NCI-H446 (cell line): ENCODE measurements at regions not wholly inside any gene's neighbourhood (a gene's known extent, or its start where the extent isn't known, plus 50 kb on each side); places are given as distances from the start of the nearest gene placed in this dataset.

Experiments used
- DNase-seq, 2 experiments: peaks; one replicate each; lab custom pipeline; 2025; lab: John Stamatoyannopoulos, UW

DNA sequence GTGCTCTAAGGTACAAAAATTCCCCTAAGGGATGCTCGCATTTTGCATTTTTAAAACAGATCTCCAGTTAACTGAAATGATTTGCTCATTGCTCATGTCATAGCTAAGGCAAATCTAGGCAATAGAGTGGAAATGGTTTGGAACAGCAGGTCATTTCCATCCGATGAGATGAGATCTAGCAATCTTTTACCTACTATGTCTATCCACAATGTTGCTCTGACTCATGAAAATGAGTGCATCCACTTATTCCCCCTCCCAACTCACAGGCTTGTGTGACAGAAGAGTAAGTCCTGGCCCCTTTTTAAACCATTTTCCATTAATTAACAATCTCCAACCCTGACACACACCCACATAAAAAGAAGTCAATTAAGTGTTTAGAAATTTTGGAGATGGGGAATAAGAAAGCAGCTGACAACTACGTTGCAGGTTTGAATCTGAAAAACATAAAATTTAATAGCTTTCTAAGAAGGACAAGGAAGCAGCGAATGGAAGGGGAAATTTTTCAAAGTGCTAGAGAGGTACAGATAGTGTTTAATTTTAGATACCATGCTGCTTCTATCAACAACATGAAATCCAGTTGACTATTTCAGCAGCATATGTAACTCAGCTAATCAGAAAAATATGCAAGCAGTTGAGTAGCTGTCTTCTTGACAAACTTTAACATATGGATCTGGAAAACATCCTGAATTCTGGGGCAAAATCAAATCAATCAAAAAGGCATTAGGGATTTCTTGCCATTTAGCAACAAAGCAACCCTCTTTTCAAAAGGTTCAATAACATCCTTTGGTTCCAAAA is 112.0 kb downstream of the TMCO5A start:
- no peak for DNase-seq

DNA sequence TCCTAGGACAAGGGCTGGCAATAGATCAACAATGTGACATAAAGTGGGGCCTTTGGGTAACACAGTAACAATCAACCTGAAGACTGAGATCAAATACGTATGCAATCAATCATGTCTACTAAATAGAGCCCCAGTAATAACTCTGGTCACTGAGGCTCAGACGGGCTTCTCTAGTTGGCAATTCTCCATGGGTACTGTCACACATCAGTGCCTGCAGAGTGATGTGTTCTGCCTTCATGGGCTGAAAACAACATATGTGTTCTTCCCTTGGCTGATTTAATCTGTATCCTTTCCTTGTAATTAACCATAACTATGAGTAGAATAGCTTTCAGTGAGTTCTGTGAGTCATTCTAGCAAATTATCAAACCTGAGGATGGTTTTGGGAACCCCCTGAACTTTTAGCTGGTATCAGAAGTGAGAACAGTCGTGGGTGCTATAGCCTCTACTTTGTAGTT is 113.6 kb downstream of the TMCO5A start:
- peak in 1 of 2 experiments; percentile 1 for DNase-seq

DNA sequence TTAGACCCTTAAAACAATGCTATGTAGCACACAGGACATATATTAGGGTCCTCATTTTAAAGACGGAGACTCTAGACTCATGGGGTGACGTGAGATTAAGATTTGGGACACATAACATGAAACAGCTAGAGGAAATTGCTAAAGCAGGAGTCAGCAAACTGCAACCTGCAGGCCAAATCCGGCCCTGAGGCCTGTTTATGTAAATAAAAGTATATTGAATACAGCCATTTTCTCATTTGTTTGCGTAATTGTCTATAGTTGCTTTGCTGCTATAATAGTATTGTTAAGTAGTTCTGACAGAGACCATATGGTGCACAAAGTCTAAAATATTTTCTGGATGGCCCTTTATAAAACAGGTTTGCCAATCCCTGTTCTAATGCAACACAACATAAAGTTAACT is 115.5 kb downstream of the TMCO5A start:
- no peak for DNase-seq

DNA sequence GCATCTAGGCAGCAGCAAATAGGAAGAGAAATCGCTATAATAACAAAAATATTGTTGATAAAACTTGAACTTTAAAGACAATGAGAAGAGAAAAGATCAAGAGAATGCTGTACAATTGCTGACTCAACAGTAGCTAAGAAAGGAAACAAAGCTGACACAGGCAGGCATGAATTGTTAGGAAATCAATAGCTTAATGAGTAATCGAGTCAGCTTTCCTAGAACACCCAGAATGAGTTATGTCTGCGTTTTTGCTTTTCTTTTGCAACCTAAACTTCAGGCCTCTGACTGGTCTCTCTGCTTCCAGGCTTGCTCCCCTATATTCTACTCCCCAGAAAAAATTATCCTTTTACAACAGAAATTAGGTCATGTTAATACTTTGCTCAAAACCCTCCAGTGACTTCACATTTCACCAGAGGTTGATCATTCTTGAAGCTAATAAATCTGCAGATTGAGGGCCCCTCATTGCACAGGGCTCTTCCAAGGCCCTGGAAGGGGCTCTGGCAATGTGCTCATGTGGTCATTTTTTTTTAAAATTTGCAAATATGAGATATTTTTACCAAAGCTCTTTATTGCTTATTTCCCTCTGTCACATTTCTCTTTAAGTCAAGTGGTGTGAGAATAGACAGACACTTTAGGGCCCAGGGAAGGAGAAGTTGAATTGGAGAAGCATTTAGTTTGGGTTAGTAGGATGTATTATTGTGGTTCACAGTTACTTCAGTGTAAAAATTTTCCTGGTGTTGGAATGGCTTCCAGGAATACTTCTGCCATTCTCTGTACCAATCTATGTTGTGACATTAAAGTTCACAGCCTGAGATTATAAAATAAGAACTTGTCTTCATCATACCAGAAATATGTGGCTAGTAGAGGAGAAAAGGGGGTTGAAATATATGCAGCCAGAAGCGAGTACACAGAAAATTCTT is 116.3 kb downstream of the TMCO5A start:
- no peak for DNase-seq

DNA sequence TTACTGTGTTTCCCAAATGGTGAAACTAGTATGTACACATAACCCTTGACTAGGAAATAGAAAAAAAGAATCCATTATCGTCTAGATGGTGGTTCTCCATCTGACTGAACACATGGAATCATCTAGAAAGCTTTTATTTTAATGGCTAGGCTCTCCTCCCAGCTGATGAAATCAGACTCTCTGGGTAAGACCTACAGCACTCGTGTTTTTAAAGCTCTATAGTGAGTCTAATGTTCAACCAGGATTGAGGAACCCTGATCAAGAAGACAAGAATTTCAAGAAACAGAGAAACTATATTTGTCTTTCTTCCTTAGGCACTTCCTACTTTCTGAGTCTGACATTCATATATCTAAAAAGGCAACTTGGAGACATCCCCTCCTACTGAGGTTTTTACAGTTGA is 118.8 kb downstream of the TMCO5A start:
- no peak for DNase-seq

DNA sequence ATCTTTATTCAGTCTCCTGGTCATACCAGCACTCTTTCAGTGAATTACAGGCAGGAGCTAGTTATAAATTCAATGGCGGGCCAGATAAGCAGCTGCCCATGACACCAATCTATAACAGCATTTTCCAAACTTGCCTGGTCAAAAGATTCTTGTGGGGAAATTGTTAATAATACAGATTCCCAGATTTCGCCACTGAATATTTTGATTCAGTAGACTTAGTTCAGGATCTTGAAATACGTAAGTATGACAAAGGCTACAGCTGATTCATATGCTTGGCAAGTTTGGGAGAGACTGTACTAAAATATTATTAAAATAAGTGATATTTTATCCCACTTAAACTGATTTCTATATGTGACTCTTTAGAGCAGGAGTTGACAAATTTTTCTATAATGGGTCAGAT is 119.3 kb downstream of the TMCO5A start:
- DNase-seq: no peak

DNA sequence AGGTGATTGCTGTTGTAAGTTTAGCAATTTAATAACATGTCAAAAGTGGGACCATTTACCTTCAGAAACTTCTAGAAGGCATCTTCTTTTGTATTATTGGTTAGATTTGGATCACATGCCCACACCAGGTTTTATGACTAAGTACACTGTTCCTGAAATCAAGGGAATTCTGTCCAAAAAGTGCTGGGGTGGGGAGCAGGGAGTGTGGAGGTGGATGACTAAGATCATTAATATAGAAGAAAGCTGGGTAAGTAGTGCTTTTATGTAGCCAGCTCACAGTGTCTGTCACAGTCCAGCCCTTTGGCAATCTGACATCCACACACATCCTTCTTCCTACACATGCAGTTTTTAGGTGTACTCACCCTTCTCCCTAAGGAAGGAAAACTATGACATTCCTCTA is 120.0 kb downstream of the TMCO5A start:
- no peak for DNase-seq

DNA sequence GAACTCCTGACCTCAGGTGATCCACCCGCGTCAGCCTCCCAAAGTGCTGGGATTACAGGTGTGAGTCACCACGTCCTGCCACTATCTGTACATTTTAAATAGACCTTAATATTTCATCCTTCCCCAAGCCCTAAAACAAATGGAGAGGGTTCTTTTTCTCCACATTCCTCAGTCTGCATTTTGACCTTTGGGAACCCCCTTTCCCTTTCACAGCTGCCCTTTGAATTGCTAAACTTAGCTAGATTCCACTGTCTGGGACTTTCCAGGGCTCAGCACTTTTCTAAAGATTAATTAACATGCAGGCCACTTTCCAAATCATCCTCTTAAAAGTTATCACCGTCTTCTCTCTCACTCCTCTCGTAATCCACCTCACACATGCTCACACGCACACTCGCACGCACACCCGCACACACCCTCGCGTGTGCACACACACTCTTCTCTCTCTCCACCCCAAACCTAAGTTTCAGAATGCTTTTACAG is 124.2 kb downstream of the TMCO5A start:
- no peak for DNase-seq

DNA sequence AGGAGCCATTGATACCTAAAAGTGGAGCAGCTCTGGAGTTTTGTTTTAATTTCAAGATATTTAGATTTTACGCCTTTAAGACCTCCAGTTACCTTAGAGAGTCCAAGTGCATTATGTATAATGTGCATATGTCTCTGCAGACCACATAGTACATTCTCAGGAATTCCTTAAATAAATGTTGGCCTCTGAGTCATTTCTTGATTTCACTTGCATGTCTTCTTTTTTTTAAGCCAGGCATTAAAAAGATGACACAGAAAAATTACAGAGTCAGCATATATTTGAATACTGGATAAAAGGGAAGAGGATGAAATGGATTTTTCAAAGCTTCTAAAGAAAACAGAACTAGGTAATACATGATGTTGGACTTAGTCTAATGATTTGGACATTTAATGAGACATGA is 125.2 kb downstream of the TMCO5A start:
- DNase-seq: no peak

DNA sequence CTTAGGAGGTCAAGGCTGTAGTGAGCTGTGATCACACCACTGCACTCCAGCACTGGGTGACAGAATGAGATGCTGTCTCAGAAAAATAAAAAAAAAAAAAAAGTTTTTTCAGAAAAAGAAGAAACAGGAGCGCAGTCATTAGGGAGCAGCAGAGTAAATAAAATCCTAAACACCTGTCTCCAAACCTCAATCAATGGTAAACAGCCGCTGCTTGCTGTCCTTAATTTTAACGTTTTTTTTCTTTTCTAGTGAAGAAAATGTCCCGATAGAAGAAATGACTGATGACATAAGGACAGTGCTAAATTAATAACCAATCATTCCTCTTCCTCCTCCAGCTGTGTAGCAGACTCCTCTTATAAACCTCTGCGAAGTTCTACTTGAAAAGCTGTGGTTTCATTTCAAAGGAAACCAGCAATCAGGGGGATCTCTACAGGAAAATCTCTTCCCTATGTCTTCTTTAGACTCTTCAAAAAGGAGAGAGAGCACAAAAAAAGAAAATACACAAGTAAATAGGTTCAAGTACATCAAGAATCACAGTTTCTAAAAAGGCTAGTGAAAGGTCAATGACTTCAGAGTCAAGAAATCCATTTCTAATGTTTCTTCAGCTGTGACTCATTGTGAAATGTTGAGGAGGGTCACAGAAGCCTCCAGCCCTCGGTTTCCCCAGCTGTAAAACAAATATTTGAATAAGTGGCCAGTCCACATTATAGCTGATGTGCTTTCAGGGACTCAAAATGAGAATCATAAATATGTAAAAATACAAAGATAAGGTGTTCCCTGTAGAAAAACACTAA is 127.6 kb downstream of the TMCO5A start:
- no peak for DNase-seq

DNA sequence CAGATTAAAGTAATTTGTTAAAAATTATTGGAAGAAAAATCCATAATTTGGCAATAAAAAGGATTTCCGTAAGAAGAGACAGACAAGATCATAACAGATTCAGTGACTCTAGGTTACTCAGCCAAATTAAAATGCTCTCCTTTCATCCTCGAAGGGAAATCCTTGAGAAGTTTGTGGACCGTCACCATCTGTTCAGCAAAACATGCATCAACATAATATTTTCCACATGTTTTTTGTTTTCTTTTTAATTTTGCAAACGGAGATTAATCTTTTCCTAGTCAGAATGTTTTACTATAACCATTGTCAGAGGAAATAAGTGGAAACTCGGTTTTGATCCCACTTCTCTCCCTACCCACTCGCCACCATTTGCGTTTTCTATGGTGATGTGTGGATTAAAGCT is 128.3 kb downstream of the TMCO5A start:
- no peak for DNase-seq

DNA sequence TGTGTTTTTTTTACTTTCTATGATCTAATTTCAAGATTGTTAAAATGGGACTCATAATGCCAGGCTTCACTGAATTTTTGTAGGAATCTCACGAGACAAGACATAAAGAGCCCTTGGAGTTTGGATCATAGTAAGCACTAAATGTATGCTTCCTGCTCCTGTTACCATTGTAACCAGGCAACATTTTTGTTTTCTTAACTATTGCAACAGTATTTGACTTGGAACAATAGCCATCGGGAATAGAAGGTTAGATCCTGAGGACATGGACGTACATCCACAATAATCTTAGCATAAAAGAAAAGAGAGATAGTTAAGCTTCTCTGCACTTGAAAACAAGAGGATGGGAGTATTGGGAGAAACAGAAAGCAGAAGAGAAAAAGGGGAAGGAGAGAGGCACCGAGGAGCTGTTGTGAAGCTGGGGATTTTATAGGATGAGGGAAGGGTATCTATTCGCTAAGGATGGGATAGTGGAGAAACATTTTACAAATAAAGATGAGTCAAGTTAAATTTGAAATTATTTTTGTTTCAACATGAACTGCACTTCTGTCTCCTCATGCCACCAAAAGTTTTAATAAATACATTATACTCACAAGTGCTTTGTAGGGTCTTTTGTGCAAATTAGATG is 131.4 kb downstream of the TMCO5A start:
- no peak for DNase-seq

DNA sequence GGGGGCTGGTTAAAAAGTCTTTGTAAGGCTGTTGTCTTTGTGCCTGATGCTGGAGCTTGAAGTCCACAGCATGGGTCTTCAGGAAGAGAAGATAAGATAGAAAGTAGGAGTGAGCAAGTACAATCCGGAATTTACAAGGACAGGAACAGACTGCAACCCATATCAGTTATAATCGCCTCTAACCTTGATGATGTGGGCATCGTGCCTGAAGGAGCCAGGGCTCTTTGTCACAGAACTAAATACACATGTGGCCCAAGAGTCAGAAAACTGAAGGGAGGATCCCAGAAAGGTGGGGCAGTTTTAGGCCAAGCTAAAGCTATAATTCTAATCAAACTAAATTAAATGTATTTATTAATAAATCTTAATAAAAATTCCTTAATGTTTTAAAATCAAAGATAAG is 132.2 kb downstream of the TMCO5A start:
- DNase-seq: no peak

DNA sequence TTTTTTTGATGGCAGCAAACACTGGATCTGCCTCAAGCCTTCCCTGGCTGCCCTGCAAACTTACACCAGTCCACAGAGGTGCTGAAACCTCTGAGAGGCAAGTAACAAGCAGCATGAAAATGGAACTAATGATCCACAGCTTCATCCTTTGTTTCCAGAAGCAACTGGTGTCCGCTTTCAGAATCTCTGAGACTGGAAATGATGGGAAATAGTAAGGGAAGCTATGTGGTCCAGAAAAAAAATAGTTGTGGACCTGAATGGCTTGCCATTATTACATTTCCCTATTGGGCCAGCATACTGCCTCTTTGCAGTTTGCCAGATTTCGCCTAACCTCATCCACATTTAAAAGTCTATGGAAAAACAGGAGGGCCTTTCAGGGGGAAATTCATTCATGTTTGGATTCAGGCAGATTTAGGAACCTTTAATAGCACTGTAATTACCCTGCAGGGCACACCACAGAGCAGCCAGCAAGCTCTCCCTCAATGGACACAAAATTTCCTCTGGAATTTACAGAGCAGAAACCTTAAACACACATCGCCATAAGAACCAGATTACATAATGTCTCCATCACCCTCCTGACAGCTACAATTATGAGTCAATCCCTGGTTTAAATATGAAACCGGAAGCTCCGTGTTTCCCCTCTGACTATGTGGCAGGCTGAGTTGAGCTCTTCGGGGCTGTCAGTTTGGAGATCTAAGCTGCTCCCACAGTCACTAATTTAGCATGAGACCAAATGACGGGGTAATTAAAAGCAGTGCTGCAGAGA is 134.4 kb downstream of the TMCO5A start:
- DNase-seq: no peak

DNA sequence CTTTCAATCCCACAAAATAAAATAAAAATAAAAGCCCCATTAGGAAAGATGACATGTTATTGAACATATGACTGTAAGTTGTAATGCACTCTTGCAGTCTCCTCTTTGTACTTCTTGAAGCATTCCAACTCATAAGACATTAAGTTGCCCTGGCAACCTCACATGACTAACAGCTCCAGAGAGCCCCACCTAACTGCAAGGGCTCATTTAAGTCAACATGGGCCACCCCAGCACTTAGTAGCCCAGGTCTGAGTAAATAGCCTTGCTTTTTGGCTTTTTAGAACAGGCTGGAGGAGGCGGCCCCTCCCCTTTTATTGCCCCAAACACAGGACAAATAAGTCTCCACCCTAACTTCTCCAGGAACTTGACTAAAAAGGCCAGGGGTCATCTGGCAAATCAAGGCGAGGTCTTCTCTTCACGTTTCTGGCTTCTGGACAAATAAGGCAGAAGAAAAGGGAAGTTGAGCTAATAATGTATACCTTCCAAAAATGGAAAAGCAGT is 135.1 kb downstream of the TMCO5A start:
- DNase-seq: no peak

DNA sequence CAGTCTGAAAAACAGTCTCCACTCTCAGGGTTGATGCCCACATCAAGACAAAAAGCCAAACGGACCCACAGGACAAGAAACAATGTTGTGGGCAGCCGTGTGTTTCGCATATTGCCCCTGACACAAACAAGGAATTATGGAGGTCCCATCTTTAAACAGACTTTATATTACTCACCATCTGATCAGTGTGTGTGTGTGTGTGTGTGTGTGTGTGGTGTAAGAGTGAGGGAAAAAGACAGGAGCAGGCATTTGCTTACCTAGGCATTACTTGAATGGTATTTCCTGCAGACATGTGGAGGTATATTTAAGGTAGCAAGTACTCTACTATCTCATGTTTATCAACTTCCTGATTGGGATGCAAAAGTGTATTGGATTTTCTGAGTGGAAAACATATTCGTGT is 136.3 kb downstream of the TMCO5A start:
- no peak for DNase-seq

DNA sequence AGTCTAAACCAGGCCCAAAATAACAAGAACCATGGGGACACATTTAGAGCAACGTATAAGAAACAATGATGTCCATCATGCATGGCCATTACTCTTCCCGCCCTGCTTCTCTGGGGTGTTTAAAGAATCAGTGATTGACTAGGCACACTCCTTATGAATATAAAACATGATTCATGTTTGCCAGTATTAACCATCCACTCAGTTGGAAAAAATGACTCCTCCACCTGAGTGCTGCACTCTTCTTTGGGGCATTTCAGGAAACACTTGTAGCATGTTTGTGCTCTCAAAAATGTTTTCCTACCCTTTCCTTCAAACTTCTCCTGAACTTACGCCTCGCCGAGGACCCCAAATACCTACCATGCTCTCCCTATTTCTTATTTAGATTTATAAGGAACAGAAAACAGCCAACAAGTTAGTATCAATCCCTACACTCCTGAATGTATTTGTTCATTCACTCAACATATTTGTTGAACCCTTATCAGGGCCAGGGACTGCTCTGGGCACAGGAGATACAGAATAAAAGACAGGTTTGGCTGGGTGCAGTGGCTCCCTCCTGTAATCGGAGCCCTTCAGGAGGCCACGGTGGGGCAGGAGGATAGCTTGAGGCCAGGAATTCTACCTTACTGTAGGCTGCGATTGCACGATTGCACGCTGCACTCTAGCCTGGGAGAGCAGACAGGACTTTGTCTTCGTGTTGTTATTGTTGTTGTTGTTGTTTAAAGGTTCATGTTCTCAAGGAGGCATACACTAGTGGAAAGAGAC is 137.0 kb downstream of the TMCO5A start:
- no peak for DNase-seq

DNA sequence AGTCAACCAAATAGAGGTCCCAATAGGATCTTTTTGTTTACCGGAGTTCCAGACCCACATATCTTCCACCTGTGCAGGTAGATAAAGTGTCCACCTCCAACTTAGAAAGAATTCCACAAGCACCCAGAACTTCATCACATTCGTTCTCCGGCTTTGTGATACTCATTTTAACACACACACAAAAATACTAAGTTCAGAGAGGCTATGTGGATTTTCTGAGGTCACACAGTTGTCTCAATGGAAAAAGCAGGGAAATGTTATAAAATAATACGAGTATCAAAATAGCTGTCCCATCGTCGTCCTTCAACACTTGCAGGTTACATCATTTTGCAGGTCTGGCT is 137.5 kb downstream of the TMCO5A start:
- DNase-seq: no peak

DNA sequence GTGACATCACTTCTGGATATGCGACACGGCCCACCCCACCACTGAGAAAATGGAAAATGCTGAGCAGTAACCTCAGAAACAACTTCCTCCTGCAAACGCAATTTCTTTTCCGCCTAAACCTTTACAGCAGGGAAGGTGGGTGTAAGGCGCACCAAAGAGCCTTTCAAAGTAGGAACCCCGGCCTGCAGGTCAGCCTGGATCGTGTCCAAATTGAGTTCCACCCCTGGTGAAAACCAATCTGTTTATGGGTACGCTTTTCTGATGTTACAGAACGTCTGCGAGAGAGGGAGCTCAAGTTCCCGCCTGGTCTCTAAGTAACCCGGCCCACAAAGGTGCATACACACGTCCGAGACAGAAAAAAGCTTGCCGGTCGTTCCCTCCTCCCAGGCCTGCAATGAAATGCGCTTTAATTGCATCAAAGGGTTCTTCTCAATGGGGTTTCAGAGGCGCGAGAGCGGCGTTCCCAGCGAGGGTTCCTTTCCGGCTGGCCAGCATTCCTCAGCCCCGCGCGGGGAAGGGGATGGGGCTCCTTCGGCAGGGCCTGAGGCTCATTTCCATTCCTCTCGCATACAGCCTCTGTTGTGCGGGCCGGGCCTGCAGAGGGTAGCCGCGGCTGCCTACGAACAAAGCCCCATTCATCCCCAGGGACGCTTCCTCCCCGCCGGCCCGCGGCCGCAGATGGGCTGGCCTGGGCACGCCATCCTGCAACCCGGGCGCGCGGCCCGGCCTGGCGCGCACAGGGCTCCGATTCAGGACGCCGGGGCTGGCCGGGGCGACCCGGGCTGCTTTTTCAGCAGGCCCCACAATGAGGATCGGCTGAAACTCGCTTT is 138.1 kb downstream of the TMCO5A start:
- peak in 1 of 2 experiments; percentile 36 for DNase-seq
